OCI-LY7 (cell line): ENCODE measurements at regions not wholly inside any gene's neighbourhood (a gene's known extent, or its start where the extent isn't known, plus 50 kb on each side); places are given as distances from the start of the nearest gene placed in this dataset.

Experiments used
- BruUV-seq: library from RNA; stranded (reverse); fragments of 400-500 nt; replicated peaks from 2 replicates; lab custom pipeline; 2021; lab: Mats Ljungman, UMichigan
- CTCF ChIA-PET: fragments of 300-600 bp; sonication (Branson Sonifier 250); formaldehyde crosslinking; loops from one replicate; lab custom pipeline; 2022; ENCODE audit warnings: antibody characterized with exemption; ENCODE audit not compliant: unreplicated experiment; lab: Charles Lee
- POLR2A ChIA-PET: fragments of 300-600 bp; sonication (Branson Sonifier 250); formaldehyde crosslinking; loops from one replicate; lab custom pipeline; 2022; ENCODE audit warnings: antibody characterized with exemption; lab: Charles Lee
- DNase-seq: peaks from one replicate; pipeline ENCODE4 v3.0.0-alpha.2; 2015; ENCODE audit warnings: low spot score
- H2AFZ ChIP-seq: fragments of 200-600 bp; sonication (generic), shearing (Covaris generic); 2 replicates; pipeline ENCODE4 v1.6.1; 2014; ENCODE audit warnings: mild to moderate bottlenecking, antibody characterized with exemption, low read length, moderate library complexity
- H3K27ac ChIP-seq: fragments of 200-600 bp; sonication (generic); 2 replicates; pipeline ENCODE4 v1.5.1; 2014; ENCODE audit warnings: mixed run types, low read depth, mild to moderate bottlenecking, moderate library complexity, low read length, inconsistent platforms; ENCODE audit not compliant: poor library complexity, severe bottlenecking
- H3K36me3 ChIP-seq: fragments of 200-600 bp; sonication (generic); 2 replicates; pipeline ENCODE4 v1.6.1; 2014; ENCODE audit warnings: mild to moderate bottlenecking, antibody characterized with exemption, low read length, moderate library complexity, mixed read lengths; ENCODE audit not compliant: insufficient read depth
- H3K4me1 ChIP-seq: fragments of 200-600 bp; sonication (generic); 2 replicates; pipeline ENCODE4 v1.5.1; 2014; ENCODE audit warnings: mild to moderate bottlenecking, low read length; ENCODE audit not compliant: insufficient read depth, poor library complexity, severe bottlenecking
- H3K4me2 ChIP-seq: fragments of 200-600 bp; sonication (generic); 2 replicates; pipeline ENCODE4 v1.6.1; 2014; ENCODE audit warnings: mild to moderate bottlenecking, low read length
- H3K4me3 ChIP-seq: fragments of 200-600 bp; sonication (generic); 2 replicates; pipeline ENCODE4 v1.5.1; 2014; ENCODE audit warnings: mild to moderate bottlenecking, low read depth, low read length; ENCODE audit not compliant: poor library complexity, severe bottlenecking
- H3K79me2 ChIP-seq: fragments of 200-600 bp; sonication (generic); 2 replicates; pipeline ENCODE4 v1.6.1; 2016; ENCODE audit warnings: low read depth, mild to moderate bottlenecking, low read length, moderate library complexity, mixed read lengths; ENCODE audit not compliant: insufficient read depth
- H3K9me2 ChIP-seq: fragments of 200-600 bp; sonication (generic); 2 replicates; pipeline ENCODE4 v1.6.1; 2016; ENCODE audit warnings: mild to moderate bottlenecking, low read length, mixed read lengths; ENCODE audit not compliant: insufficient read depth
- H3K9me3 ChIP-seq: fragments of 200-600 bp; sonication (generic); 2 replicates; pipeline ENCODE4 v1.6.1; 2014; ENCODE audit warnings: mild to moderate bottlenecking, mixed run types, low read length, mixed read lengths
- H4K20me1 ChIP-seq: fragments of 200-600 bp; sonication (generic); 2 replicates; pipeline ENCODE4 v1.6.1; 2014; ENCODE audit warnings: mild to moderate bottlenecking, antibody characterized with exemption, low read length, moderate library complexity, mixed read lengths; ENCODE audit not compliant: insufficient read depth
- CTCF ChIP-seq: fragments of 200-600 bp; sonication (generic); conservative IDR thresholded peaks from 2 replicates; pipeline ENCODE4 v1.5.1; 2014; ENCODE audit warnings: mild to moderate bottlenecking, antibody characterized with exemption, low read length, moderate library complexity, mixed read lengths
- EZH2phosphoT487 ChIP-seq: fragments of 200-600 bp; sonication (generic); IDR thresholded peaks from 2 replicates; pipeline ENCODE4 v1.6.1; 2018; ENCODE audit warnings: low read depth, borderline replicate concordance, mild to moderate bottlenecking, mixed run types, antibody characterized with exemption, low read length, moderate library complexity, mixed read lengths
- intact Hi-C: fragments of 100-400 bp; cut with micrococcal nuclease; formaldehyde crosslinking; loops from one replicate; pipeline ENCODE4 v1.10.0; 2022; ENCODE audit not compliant: unreplicated experiment

GRCh38 chrX:109914114-109914849 lies 88.6 kb upstream of the TMEM164 start:
- no peak overlapping the region for H2AFZ ChIP-seq
- POLR2A ChIA-PET: no interaction called here
- H3K4me3 ChIP-seq: no peak overlapping the region
- no peak overlapping the region for H3K27ac ChIP-seq
- no peaks in the 10 kb centered on the region for H4K20me1 ChIP-seq
- DNase-seq: no peak
- BruUV-seq: no TSS peak
- intact Hi-C loops: loop anchor here (10.0 kb wide), 1 partner anchor 231 kb away; no protein-coding TSS in a partner anchor
- H3K9me3 ChIP-seq: no peaks in the 10 kb centered on the region
- H3K79me2 ChIP-seq: no peaks in the 10 kb centered on the region
- H3K4me1 ChIP-seq: no peaks in the 10 kb centered on the region
- TF ChIP-seq CTCF: no peak
- TF ChIP-seq EZH2phosphoT487: no peak
- no peaks in the 10 kb centered on the region for H3K36me3 ChIP-seq
- H3K4me2 ChIP-seq: no peak overlapping the region
- CTCF ChIA-PET: no interaction called here
- H3K9me2 ChIP-seq: no peaks in the 10 kb centered on the region

- Histone ChIP-seq H3K4me2 (no peak overlapping the region), H3K9me3 (no peaks in the 10 kb centered on the region), H3K36me3 (no peaks in the 10 kb centered on the region), H3K4me1 (no peaks in the 10 kb centered on the region), H2AFZ (no peak overlapping the region), H3K4me3 (no peak overlapping the region), H3K79me2 (no peaks in the 10 kb centered on the region), H3K9me2 (no peaks in the 10 kb centered on the region), H4K20me1 (no peaks in the 10 kb centered on the region), H3K27ac (no peak overlapping the region)
- intact Hi-C loops: loop anchor here (10.0 kb wide), 1 partner anchor 226 kb away; no protein-coding TSS in a partner anchor
- BruUV-seq: no TSS peak
- ChIA-PET POLR2A (interaction anchor here (0.6 kb wide), 1 partner anchor 107 kb away, joined by 3 read pairs; no protein-coding TSS in a partner anchor), CTCF (no interaction called here)
- DNase-seq: no peak
- no peak for TF ChIP-seq CTCF
- no peak for TF ChIP-seq EZH2phosphoT487
These were observed 84.2 kb upstream of the TMEM164 start for GRCh38 chrX:109918753-109919152.

- TF ChIP-seq CTCF (no peak), EZH2phosphoT487 (no peak)
- POLR2A ChIA-PET: interaction anchor here (0.5 kb wide), 1 partner anchor 33 kb away, joined by 4 read pairs; no protein-coding TSS in a partner anchor
- Histone ChIP-seq H3K36me3 (no peaks in the 10 kb centered on the region), H3K9me2 (no peaks in the 10 kb centered on the region), H2AFZ (no peak overlapping the region), H3K27ac (no peak overlapping the region), H3K79me2 (no peaks in the 10 kb centered on the region), H3K4me2 (no peak overlapping the region), H3K4me1 (no peaks in the 10 kb centered on the region), H3K9me3 (no peaks in the 10 kb centered on the region), H4K20me1 (no peaks in the 10 kb centered on the region), H3K4me3 (no peak overlapping the region)
- DNase-seq: no peak
- CTCF ChIA-PET: no interaction called here
- no TSS peak for BruUV-seq
- intact Hi-C loops: no loop called here
These were observed 82.6 kb upstream of the TMEM164 start for GRCh38 chrX:109920325-109920724.
